A673 (cell line): ENCODE measurements at regions not wholly inside any gene's neighbourhood (a gene's known extent, or its start where the extent isn't known, plus 50 kb on each side); places are given as distances from the start of the nearest gene placed in this dataset.

ENCODE experiments used
- EZH2 ChIP-seq: fragments of 200-600 bp; sonication (generic); IDR thresholded peaks from 2 replicates; pipeline ENCODE4 v1.6.1; 2017; ENCODE audit warnings: borderline replicate concordance, low read depth, mild to moderate bottlenecking, mixed read lengths, antibody characterized with exemption, low read length; ENCODE audit not compliant: poor library complexity, severe bottlenecking
- TF ChIP-seq, protein P1 (sequence below): fragments of 300-800, 200-600 bp; sonication (generic); conservative IDR thresholded peaks from 2 replicates; pipeline ENCODE4 v1.5.1; 2017; ENCODE audit warnings: low read depth, mild to moderate bottlenecking, antibody characterized with exemption, low read length, moderate library complexity, mixed read lengths

DNA sequence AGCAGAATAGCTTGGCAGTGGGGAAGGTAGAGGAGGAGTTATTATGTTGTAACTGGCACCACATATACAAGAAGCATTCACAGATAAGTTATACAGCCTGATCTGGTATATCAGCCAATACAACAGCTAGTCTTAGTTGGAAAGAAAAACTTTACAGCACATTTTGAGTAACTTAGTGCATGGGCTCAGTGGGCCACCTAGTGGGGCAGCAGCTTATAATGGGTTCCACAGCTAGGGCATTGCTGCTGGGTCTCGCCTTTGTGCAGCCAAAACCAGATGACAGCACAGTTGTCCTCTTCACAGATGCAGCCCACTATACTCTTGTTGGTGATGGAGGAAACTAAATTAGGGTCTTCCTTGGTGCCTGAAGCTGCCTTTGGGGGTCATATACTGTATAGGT is 448.1 kb upstream of the RASGEF1B start:
- TF ChIP-seq EZH2, result no peak
- TF ChIP-seq, protein P1, sequence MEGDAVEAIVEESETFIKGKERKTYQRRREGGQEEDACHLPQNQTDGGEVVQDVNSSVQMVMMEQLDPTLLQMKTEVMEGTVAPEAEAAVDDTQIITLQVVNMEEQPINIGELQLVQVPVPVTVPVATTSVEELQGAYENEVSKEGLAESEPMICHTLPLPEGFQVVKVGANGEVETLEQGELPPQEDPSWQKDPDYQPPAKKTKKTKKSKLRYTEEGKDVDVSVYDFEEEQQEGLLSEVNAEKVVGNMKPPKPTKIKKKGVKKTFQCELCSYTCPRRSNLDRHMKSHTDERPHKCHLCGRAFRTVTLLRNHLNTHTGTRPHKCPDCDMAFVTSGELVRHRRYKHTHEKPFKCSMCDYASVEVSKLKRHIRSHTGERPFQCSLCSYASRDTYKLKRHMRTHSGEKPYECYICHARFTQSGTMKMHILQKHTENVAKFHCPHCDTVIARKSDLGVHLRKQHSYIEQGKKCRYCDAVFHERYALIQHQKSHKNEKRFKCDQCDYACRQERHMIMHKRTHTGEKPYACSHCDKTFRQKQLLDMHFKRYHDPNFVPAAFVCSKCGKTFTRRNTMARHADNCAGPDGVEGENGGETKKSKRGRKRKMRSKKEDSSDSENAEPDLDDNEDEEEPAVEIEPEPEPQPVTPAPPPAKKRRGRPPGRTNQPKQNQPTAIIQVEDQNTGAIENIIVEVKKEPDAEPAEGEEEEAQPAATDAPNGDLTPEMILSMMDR, result 0 out of 2 replicates have a peak, but pooled peaks have one; percentile 6
